Vagina (tissue), 2 donors: ENCODE measurements at regions not wholly inside any gene's neighbourhood (a gene's known extent, or its start where the extent isn't known, plus 50 kb on each side); places are given as distances from the start of the nearest gene placed in this dataset.

Experiments
- POLR2AphosphoS5 ChIP-seq, 2 donors: sonication (generic); formaldehyde crosslinking; IDR thresholded peaks; one replicate each; pipeline ENCODE4 v1.9.0; 2017; ENCODE audit warnings: antibody characterized with exemption in 2 of 2, mild to moderate bottlenecking in 2 of 2, low read depth in 1 of 2; ENCODE audit not compliant: insufficient read depth in 1 of 2
- TF ChIP-seq, protein P1 (sequence below), 3 experiments: fragments of 450-650 bp in 2 of 3; fragments of 200-600 bp in 1 of 3; sonication (generic) in 1 of 3; IDR thresholded peaks; one replicate each; pipeline ENCODE4 v1.5.1; 2017 to 2019; ENCODE audit warnings: antibody characterized with exemption in 3 of 3, mild to moderate bottlenecking in 2 of 3, moderate library complexity in 2 of 3

DNA sequence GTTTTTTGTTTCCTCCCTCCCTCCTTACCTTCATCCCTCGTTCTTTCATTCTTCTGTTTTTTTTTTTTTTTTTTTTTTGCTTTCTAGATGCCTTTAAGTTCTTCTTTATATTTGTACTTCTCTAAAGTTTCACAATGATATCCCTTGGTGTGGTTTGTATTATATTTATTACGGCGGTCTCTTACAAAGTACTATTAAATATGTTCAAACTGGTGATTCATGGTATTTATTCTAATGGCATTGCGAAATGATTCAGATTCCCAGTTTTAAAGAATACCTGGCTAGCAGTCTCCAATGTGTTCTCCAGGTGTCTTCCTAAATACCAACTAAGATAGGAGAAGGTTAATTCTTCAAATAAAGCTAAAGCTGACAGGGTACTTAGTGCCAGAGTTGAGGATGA, 690.1 kb upstream of the COX7C start:
- TF ChIP-seq, protein P1, sequence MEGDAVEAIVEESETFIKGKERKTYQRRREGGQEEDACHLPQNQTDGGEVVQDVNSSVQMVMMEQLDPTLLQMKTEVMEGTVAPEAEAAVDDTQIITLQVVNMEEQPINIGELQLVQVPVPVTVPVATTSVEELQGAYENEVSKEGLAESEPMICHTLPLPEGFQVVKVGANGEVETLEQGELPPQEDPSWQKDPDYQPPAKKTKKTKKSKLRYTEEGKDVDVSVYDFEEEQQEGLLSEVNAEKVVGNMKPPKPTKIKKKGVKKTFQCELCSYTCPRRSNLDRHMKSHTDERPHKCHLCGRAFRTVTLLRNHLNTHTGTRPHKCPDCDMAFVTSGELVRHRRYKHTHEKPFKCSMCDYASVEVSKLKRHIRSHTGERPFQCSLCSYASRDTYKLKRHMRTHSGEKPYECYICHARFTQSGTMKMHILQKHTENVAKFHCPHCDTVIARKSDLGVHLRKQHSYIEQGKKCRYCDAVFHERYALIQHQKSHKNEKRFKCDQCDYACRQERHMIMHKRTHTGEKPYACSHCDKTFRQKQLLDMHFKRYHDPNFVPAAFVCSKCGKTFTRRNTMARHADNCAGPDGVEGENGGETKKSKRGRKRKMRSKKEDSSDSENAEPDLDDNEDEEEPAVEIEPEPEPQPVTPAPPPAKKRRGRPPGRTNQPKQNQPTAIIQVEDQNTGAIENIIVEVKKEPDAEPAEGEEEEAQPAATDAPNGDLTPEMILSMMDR (IDR thresholded peaks at IDR 0.05): no peak
- TF ChIP-seq POLR2AphosphoS5 (IDR thresholded peaks at IDR 0.05; ENCODE audit: insufficient read depth in 1 of 2, low read depth in 1 of 2): no peak
